ENCODE measurements at regions not wholly inside any gene's neighbourhood (a gene's known extent, or its start where the extent isn't known, plus 50 kb on each side); places are given as distances from the start of the nearest gene placed in this dataset.

GRCh38 chr10:56728349-56728748 lies 367.3 kb upstream of the ZWINT start:
- no peak for DNase-seq

- DNase-seq = no peak
Observed at GRCh38 chr10:56722912-56723311, 361.9 kb upstream of the ZWINT start.

GRCh38 chr10:56715262-56715661 lies 354.2 kb upstream of the ZWINT start:
- DNase-seq = no peak

- DNase-seq = no peak
Observed at GRCh38 chr10:56698506-56698905, 337.4 kb upstream of the ZWINT start.

GRCh38 chr10:56679578-56679977 lies 318.5 kb upstream of the ZWINT start:
- no peak for DNase-seq

GRCh38 chr10:56662765-56663447 lies 301.8 kb upstream of the ZWINT start:
- DNase-seq = no peak

- DNase-seq = no peak
Observed at GRCh38 chr10:56653289-56653688, 292.2 kb upstream of the ZWINT start.

- no peak for DNase-seq
Observed at GRCh38 chr10:56646329-56647111, 285.5 kb upstream of the ZWINT start.

- no peak for DNase-seq
Observed at GRCh38 chr10:56633876-56634452, 272.9 kb upstream of the ZWINT start.

- no peak for DNase-seq
Observed at GRCh38 chr10:56632537-56632936, 271.5 kb upstream of the ZWINT start.

- DNase-seq = no peak
Observed at GRCh38 chr10:56624082-56624481, 263.0 kb upstream of the ZWINT start.

GRCh38 chr10:56623064-56623463 lies 262.0 kb upstream of the ZWINT start:
- no peak for DNase-seq

- DNase-seq = no peak
Observed at GRCh38 chr10:56622335-56622973, 261.4 kb upstream of the ZWINT start.

GRCh38 chr10:56606202-56606601 lies 245.1 kb upstream of the ZWINT start:
- no peak for DNase-seq

- DNase-seq = no peak
Observed at GRCh38 chr10:56605051-56605450, 244.0 kb upstream of the ZWINT start.

- no peak for DNase-seq
Observed at GRCh38 chr10:56604624-56605023, 243.6 kb upstream of the ZWINT start.

GRCh38 chr10:56599201-56599600 lies 238.1 kb upstream of the ZWINT start:
- DNase-seq = no peak

- no peak for DNase-seq
Observed at GRCh38 chr10:56596257-56596656, 235.2 kb upstream of the ZWINT start.

GRCh38 chr10:56593120-56593519 lies 232.1 kb upstream of the ZWINT start:
- no peak for DNase-seq

GRCh38 chr10:56586461-56586891 lies 225.4 kb upstream of the ZWINT start:
- DNase-seq = no peak

GRCh38 chr10:56585447-56586171 lies 224.6 kb upstream of the ZWINT start:
- no peak for DNase-seq

GRCh38 chr10:56583316-56583715 lies 222.3 kb upstream of the ZWINT start:
- DNase-seq = no peak

GRCh38 chr10:56567580-56567979 lies 206.5 kb upstream of the ZWINT start:
- no peak for DNase-seq

Data from right hindlimb (tissue), 1 donor.